GM12878 (cell line): ENCODE measurements at regions not wholly inside any gene's neighbourhood (a gene's known extent, or its start where the extent isn't known, plus 50 kb on each side); places are given as distances from the start of the nearest gene placed in this dataset.

ENCODE experiments used
- ATF2 ChIP-seq: IDR thresholded peaks from 2 replicates; pipeline ENCODE4 v1.6.1; 2012; ENCODE audit warnings: low read length, inconsistent platforms
- E2F8 ChIP-seq: fragments of 450-650 bp; IDR thresholded peaks from 2 replicates; pipeline ENCODE4 v1.6.1; 2018; ENCODE audit warnings: mild to moderate bottlenecking, low read depth, moderate library complexity; ENCODE audit not compliant: partially characterized antibody
- FOXK2 ChIP-seq: fragments of 450-650 bp; IDR thresholded peaks from 2 replicates; pipeline ENCODE4 v1.6.1; 2017; ENCODE audit warnings: mild to moderate bottlenecking, moderate library complexity
- GABPA ChIP-seq: IDR thresholded peaks from 2 replicates; pipeline ENCODE4 v1.6.1; 2014; ENCODE audit warnings: antibody characterized with exemption, low read depth, mild to moderate bottlenecking, inconsistent platforms
- HCFC1 ChIP-seq: fragments of 150-350 bp; IDR thresholded peaks from 2 replicates; pipeline ENCODE4 v1.6.1; 2014; ENCODE audit warnings: low read length
- KDM1A ChIP-seq: fragments of 200-600 bp; sonication (generic); IDR thresholded peaks from 2 replicates; pipeline ENCODE4 v1.6.1; 2016; ENCODE audit warnings: borderline replicate concordance
- LARP7 ChIP-seq: fragments of 450-650 bp; IDR thresholded peaks from 2 replicates; pipeline ENCODE4 v1.6.1; 2017; ENCODE audit warnings: mild to moderate bottlenecking
- NKRF ChIP-seq: fragments of 450-650 bp; conservative IDR thresholded peaks from 2 replicates; pipeline ENCODE4 v1.6.1; 2017; ENCODE audit warnings: mild to moderate bottlenecking, moderate library complexity
- PAX5 ChIP-seq: IDR thresholded peaks from 2 replicates; pipeline ENCODE4 v1.6.1; 2011; ENCODE audit warnings: low read depth, low read length, borderline replicate concordance
- PKNOX1 ChIP-seq: fragments of 450-650 bp; IDR thresholded peaks from 2 replicates; pipeline ENCODE4 v1.6.1; 2016; ENCODE audit warnings: mild to moderate bottlenecking
- POLR2AphosphoS2 ChIP-seq: IDR thresholded peaks from 2 replicates; pipeline ENCODE4 v1.6.1; 2011; ENCODE audit warnings: low read depth, mild to moderate bottlenecking, low read length, improper control_type of control experiment, moderate library complexity
- POU2F2 ChIP-seq: IDR thresholded peaks from 3 replicates; pipeline ENCODE4 v1.6.1; 2011; ENCODE audit warnings: low read depth, mild to moderate bottlenecking, low read length, borderline replicate concordance
- USF2 ChIP-seq: IDR thresholded peaks from 2 replicates; pipeline ENCODE4 v1.6.1; 2011; ENCODE audit warnings: low read depth, low read length, improper control_type of control experiment, borderline replicate concordance
- ZNF384 ChIP-seq: IDR thresholded peaks from 2 replicates; pipeline ENCODE4 v1.6.1; 2012; ENCODE audit warnings: low read depth, mild to moderate bottlenecking, low read length, improper control_type of control experiment, borderline replicate concordance
- ZZZ3 ChIP-seq: IDR thresholded peaks from 2 replicates; pipeline ENCODE4 v1.6.1; 2011; ENCODE audit warnings: low read depth; ENCODE audit not compliant: control insufficient read depth, insufficient read length
- TF ChIP-seq, protein P1 (sequence below): fragments of 450-650 bp; IDR thresholded peaks from 2 replicates; pipeline ENCODE4 v1.6.1; 2017; ENCODE audit warnings: mild to moderate bottlenecking, low read depth, inconsistent platforms; ENCODE audit not compliant: poor library complexity, severe bottlenecking
- TF ChIP-seq, protein P2 (sequence below), 3 experiments: IDR thresholded peaks in 2 of 3; conservative IDR thresholded peaks in 1 of 3; 2 replicates each; pipeline ENCODE4 v1.5.1; 2011; ENCODE audit warnings: low read depth in 3 of 3, low read length in 3 of 3, mild to moderate bottlenecking in 3 of 3, control low read depth in 2 of 3, moderate library complexity in 2 of 3, inconsistent platforms in 1 of 3, mixed read lengths in 1 of 3; ENCODE audit not compliant: control insufficient read depth in 2 of 3, insufficient read depth in 1 of 3; ENCODE audit errors: extremely low read depth in 1 of 3

DNA sequence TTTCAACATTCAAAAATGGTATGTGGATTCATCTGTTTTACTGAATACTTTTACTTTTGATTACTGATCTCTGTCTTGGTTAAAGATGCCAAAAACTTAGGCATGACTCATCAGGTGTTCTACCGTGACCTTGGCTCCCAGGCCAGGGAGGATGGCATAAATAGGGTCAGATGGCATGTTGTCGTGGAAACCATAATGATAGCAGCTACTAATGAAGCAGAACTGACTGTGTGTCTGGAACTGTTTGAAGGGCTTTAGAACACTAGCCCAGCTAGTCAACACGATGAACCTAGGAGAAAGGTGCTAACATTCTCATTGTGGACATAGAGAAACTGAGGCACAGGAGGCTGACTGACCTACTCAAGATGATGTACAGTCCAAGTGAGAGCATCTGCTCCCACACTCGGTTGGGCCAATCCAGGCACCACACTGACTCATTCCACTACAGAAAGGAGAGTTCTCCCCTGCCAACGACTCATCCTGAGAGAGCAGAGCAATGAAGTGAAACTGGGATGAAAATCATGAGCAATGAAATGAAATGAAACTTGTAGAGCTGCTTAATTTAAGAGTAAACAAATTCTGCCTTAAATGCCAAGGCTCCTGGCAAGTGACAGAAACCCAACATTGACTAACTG lies 116.0 kb downstream of the TENT4A start (continued):
- TF ChIP-seq KDM1A, result no peak
- no peak for TF ChIP-seq POU2F2
- TF ChIP-seq POLR2AphosphoS2, result no peak
- TF ChIP-seq ZNF384, result no peak
- no peak for TF ChIP-seq E2F8
- TF ChIP-seq GABPA, result no peak
- TF ChIP-seq, protein P1, sequence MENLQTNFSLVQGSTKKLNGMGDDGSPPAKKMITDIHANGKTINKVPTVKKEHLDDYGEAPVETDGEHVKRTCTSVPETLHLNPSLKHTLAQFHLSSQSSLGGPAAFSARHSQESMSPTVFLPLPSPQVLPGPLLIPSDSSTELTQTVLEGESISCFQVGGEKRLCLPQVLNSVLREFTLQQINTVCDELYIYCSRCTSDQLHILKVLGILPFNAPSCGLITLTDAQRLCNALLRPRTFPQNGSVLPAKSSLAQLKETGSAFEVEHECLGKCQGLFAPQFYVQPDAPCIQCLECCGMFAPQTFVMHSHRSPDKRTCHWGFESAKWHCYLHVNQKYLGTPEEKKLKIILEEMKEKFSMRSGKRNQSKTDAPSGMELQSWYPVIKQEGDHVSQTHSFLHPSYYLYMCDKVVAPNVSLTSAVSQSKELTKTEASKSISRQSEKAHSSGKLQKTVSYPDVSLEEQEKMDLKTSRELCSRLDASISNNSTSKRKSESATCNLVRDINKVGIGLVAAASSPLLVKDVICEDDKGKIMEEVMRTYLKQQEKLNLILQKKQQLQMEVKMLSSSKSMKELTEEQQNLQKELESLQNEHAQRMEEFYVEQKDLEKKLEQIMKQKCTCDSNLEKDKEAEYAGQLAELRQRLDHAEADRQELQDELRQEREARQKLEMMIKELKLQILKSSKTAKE, result no peak
- no peak for TF ChIP-seq HCFC1
- TF ChIP-seq USF2, result no peak
- TF ChIP-seq ZZZ3, result no peak
- TF ChIP-seq NKRF, result no peak
- no peak for TF ChIP-seq FOXK2
- TF ChIP-seq, protein P2, sequence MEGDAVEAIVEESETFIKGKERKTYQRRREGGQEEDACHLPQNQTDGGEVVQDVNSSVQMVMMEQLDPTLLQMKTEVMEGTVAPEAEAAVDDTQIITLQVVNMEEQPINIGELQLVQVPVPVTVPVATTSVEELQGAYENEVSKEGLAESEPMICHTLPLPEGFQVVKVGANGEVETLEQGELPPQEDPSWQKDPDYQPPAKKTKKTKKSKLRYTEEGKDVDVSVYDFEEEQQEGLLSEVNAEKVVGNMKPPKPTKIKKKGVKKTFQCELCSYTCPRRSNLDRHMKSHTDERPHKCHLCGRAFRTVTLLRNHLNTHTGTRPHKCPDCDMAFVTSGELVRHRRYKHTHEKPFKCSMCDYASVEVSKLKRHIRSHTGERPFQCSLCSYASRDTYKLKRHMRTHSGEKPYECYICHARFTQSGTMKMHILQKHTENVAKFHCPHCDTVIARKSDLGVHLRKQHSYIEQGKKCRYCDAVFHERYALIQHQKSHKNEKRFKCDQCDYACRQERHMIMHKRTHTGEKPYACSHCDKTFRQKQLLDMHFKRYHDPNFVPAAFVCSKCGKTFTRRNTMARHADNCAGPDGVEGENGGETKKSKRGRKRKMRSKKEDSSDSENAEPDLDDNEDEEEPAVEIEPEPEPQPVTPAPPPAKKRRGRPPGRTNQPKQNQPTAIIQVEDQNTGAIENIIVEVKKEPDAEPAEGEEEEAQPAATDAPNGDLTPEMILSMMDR (IDR thresholded peaks at IDR 0.05 in 2 of 3, conservative IDR thresholded peaks at IDR 0.05 in 1 of 3; ENCODE audit: control insufficient read depth in 2 of 3, extremely low read depth in 1 of 3, insufficient read depth in 1 of 3, low read depth in 3 of 3, low read length in 3 of 3), result no peak
- peak; percentile 84; the same call in 1 of the 2 replicates for TF ChIP-seq PAX5
- no peak for TF ChIP-seq LARP7
- peak; percentile 57 for TF ChIP-seq ATF2
- TF ChIP-seq PKNOX1, result no peak
